IMR-90 (cell line): ENCODE measurements at regions not wholly inside any gene's neighbourhood (a gene's known extent, or its start where the extent isn't known, plus 50 kb on each side); places are given as distances from the start of the nearest gene placed in this dataset.

Experiments used
- CEBPB ChIP-seq: IDR thresholded peaks from 2 replicates; pipeline ENCODE4 v1.6.1; 2012; ENCODE audit warnings: low read depth, low read length, improper control_type of control experiment
- CHD1 ChIP-seq: IDR thresholded peaks from 2 replicates; pipeline ENCODE4 v1.6.1; 2012; ENCODE audit warnings: low read depth, low read length, improper control_type of control experiment
- CTCF ChIP-seq: conservative IDR thresholded peaks from 2 replicates; pipeline ENCODE4 v1.5.1; 2012; ENCODE audit warnings: mild to moderate bottlenecking, low read depth, low read length, improper control_type of control experiment
- FOS ChIP-seq: fragments of 150-350 bp; IDR thresholded peaks from 2 replicates; pipeline ENCODE4 v1.6.1; 2016; ENCODE audit warnings: low read depth, low read length
- MXI1 ChIP-seq: IDR thresholded peaks from 2 replicates; pipeline ENCODE4 v1.6.1; 2012; ENCODE audit warnings: low read depth, mild to moderate bottlenecking, low read length, moderate library complexity, borderline replicate concordance
- NFE2L2 ChIP-seq: fragments of 150-350 bp; IDR thresholded peaks from 2 replicates; pipeline ENCODE4 v1.6.1; 2016; ENCODE audit warnings: low read depth, mild to moderate bottlenecking, low read length
- POLR2A ChIP-seq: IDR thresholded peaks from 2 replicates; pipeline ENCODE4 v1.6.1; 2012; ENCODE audit warnings: mild to moderate bottlenecking, low read depth, low read length
- RFX5 ChIP-seq: IDR thresholded peaks from 2 replicates; pipeline ENCODE4 v1.8.0; 2012; ENCODE audit warnings: low read depth, mild to moderate bottlenecking, low read length, moderate library complexity
- SMC3 ChIP-seq: fragments of 150-350 bp; IDR thresholded peaks from 2 replicates; pipeline ENCODE4 v1.6.1; 2016; ENCODE audit warnings: low read depth, mild to moderate bottlenecking, antibody characterized with exemption, low read length, moderate library complexity
- USF2 ChIP-seq: fragments of 150-350 bp; IDR thresholded peaks from 2 replicates; pipeline ENCODE4 v1.6.1; 2017; ENCODE audit warnings: mild to moderate bottlenecking, antibody characterized with exemption, low read length, low read depth

- TF ChIP-seq CTCF (no peak), FOS (no peak), RFX5 (no peak), CHD1 (no peak), POLR2A (no peak), USF2 (no peak), SMC3 (no peak), NFE2L2 (no peak), CEBPB (no peak), MXI1 (no peak)
Observed at GRCh38 chr16:77613095-77613494, 109.2 kb upstream of the NUDT7 start.
